GM13977 (cell line): ENCODE measurements at regions not wholly inside any gene's neighbourhood (a gene's known extent, or its start where the extent isn't known, plus 50 kb on each side); places are given as distances from the start of the nearest gene placed in this dataset.
"Not testable (repeated sequence)": the region's sequence is repeated elsewhere in the genome, so short reads cannot be mapped to it uniquely, and the experiment has no call there.

Experiments used
- DNase-seq: peaks from one replicate; pipeline ENCODE4 v3.0.0; 2012; ENCODE audit warnings: low spot score
- CTCF ChIP-seq: IDR thresholded peaks from 2 replicates; pipeline ENCODE4 v1.5.1; 2012; ENCODE audit warnings: mild to moderate bottlenecking, control low read depth; ENCODE audit not compliant: insufficient read depth; ENCODE audit errors: extremely low read depth, missing control alignments
- in situ Hi-C: fragments of 300-500 bp; cut with MboI; formaldehyde crosslinking; loops from one replicate; pipeline ENCODE4 v1.12.0; 2022; ENCODE audit warnings: low sequenced_read_pairs, low pct_unique_long_range_greater_than_20kb, mixed read lengths, inconsistent platforms; ENCODE audit not compliant: unreplicated experiment

DNA sequence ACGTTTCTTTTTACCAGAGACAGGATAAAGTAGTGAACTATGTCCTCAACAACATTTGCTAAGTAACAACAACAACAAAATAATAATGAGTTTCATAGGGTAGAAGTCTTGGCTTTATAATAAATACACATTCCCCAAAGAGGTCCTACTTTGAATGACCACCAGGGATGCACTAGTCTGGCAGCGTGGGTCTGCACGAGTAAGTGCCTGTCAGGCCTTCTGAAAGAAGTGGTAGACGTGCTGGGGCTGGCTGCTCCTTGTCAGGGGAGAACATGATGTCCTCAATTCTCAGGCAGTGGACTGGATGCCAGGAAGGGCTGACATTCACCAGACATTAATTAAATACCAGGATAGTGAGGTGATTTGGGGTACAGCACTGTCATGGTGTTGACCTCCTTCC is 331.1 kb downstream of the TMEM38B start:
- TF ChIP-seq CTCF, result no peak
- no peak for DNase-seq
- in situ Hi-C loops, result no loop called here

- in situ Hi-C loops, DNase-seq: not testable (repeated sequence)
Measured at GRCh38 chr9:106030146-106030545, 335.8 kb downstream of the TMEM38B start.

GRCh38 chr9:106032978-106033377 is 338.6 kb downstream of the TMEM38B start:
- no peak for TF ChIP-seq CTCF
- no peak for DNase-seq
- in situ Hi-C loops, result no loop called here

GRCh38 chr9:106035806-106036205 is 341.5 kb downstream of the TMEM38B start:
- in situ Hi-C loops, result no loop called here
- no peak for TF ChIP-seq CTCF
- DNase-seq, result no peak

GRCh38 chr9:106038266-106039001 is 344.1 kb downstream of the TMEM38B start:
- no peak for DNase-seq
- TF ChIP-seq CTCF, result no peak
- in situ Hi-C loops, result no loop called here

GRCh38 chr9:106039151-106039935 is 345.0 kb downstream of the TMEM38B start:
- no peak for TF ChIP-seq CTCF
- in situ Hi-C loops, result no loop called here
- DNase-seq, result no peak

- DNase-seq, in situ Hi-C loops: not testable (repeated sequence)
Measured at GRCh38 chr9:106041920-106042319, 347.6 kb downstream of the TMEM38B start.
